Hepatocyte (in vitro differentiated cells): ENCODE measurements at regions not wholly inside any gene's neighbourhood (a gene's known extent, or its start where the extent isn't known, plus 50 kb on each side); places are given as distances from the start of the nearest gene placed in this dataset.

ENCODE experiments used
- EZH2 ChIP-seq: fragments of 200-600 bp; sonication (generic); IDR thresholded peaks from 2 replicates; pipeline ENCODE4 v1.6.1; 2016; ENCODE audit warnings: antibody characterized with exemption, mild to moderate bottlenecking, borderline replicate concordance
- TF ChIP-seq, protein P1 (sequence below): fragments of 200-600 bp; sonication (generic); IDR thresholded peaks from 2 replicates; pipeline ENCODE4 v1.5.1; 2016; ENCODE audit warnings: antibody characterized with exemption, mild to moderate bottlenecking; ENCODE audit not compliant: poor library complexity

DNA sequence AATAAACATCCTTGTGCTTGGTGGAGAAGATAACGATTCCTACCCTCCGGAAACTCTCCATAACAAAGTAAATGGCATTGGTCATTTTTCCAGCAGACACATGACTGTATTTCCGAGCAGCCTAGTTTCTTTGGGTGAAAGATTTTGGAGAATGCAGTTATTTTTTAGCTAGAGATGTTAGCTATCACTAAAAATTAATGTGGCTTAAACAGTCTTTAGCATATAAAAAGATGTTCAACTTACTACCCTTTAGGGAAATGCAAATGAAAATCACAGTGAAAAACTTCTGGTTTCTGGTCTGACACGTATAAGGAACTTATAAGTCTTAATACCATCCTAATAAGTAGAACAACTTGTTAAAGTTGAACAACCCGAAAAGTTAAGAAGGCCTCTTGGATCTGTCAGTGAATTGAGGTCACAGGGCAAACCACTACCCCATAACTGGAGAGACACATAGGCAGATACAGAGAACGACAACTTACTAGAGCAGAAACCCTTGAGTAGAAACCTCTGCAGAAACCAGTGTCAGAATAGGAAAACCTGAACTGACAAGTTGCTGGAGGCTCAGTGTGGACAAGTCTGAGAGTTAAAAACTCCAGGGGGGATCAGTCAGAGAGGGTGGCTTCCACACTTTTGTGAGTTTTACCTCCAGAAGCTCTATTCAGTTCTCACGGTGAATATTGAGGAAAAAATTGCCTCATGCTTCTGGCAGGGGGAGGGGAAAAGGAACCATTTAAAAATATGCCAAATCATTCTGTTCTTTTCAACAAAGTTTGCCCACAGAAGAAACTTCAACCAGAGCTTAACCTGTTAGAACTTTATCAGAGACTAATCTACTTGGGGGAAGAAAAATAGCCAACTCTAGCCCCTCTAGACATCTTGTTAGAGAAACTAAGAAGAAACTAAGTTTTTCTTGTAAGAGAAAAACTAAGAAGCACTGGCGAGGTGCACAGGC is 325.2 kb upstream of the RPS23 start:
- TF ChIP-seq, protein P1, sequence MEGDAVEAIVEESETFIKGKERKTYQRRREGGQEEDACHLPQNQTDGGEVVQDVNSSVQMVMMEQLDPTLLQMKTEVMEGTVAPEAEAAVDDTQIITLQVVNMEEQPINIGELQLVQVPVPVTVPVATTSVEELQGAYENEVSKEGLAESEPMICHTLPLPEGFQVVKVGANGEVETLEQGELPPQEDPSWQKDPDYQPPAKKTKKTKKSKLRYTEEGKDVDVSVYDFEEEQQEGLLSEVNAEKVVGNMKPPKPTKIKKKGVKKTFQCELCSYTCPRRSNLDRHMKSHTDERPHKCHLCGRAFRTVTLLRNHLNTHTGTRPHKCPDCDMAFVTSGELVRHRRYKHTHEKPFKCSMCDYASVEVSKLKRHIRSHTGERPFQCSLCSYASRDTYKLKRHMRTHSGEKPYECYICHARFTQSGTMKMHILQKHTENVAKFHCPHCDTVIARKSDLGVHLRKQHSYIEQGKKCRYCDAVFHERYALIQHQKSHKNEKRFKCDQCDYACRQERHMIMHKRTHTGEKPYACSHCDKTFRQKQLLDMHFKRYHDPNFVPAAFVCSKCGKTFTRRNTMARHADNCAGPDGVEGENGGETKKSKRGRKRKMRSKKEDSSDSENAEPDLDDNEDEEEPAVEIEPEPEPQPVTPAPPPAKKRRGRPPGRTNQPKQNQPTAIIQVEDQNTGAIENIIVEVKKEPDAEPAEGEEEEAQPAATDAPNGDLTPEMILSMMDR: no peak
- TF ChIP-seq EZH2: no peak
